ENCODE measurements at regions not wholly inside any gene's neighbourhood (a gene's known extent, or its start where the extent isn't known, plus 50 kb on each side); places are given as distances from the start of the nearest gene placed in this dataset.
"Not testable (repeated sequence)": the region's sequence is repeated elsewhere in the genome, so short reads cannot be mapped to it uniquely, and the experiment has no call there.

- no peak for DNase-seq
Measured at GRCh38 chr4:20122198-20122988, 129.3 kb upstream of the SLIT2 start.

DNA sequence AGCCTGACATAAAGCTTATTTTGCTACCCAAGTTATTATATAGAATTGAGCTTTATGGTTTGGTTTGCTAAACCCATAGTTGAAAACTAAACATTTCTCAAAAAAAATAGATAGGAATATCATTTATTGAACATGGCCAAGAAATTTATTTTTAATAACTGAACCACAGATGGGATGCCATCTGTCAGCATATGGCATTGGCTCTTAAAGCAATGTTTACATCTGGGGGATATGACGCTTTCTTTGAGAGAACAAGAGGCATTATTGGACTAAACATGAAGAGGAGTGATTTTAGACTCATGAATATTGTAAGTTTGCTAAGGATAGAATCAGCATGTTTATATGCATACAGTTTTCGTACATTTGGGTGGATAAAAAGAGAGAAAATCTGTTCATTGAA, 132.6 kb upstream of the SLIT2 start:
- no peak for DNase-seq

- DNase-seq = no peak
Measured at GRCh38 chr4:20109391-20109790, 142.3 kb upstream of the SLIT2 start.

GRCh38 chr4:20106921-20107320, 144.8 kb upstream of the SLIT2 start:
- DNase-seq = no peak

- DNase-seq = no peak
Measured at GRCh38 chr4:20101831-20102230, 149.9 kb upstream of the SLIT2 start.

GRCh38 chr4:20096911-20097310, 154.8 kb upstream of the SLIT2 start:
- DNase-seq = no peak

- DNase-seq = no peak
Measured at GRCh38 chr4:20095805-20096541, 155.7 kb upstream of the SLIT2 start.

DNA sequence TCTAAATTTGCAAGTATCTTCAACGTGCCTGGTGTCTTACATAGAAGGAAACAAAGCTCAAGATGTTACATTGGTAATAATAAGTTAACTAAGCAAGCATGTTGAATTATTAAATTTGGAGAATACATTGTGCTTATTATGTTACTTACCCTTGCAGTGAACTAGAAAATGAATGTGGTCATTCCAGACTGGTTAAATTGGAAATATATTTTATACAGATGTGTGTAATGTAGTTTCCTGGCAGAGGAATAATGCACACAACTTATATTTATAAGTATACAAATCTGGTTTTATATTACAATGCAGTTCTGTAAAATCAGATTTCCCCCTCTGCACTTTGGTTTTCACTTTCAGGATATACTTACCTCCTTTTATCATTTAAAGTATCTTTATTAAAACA, 159.9 kb upstream of the SLIT2 start:
- DNase-seq = no peak

DNA sequence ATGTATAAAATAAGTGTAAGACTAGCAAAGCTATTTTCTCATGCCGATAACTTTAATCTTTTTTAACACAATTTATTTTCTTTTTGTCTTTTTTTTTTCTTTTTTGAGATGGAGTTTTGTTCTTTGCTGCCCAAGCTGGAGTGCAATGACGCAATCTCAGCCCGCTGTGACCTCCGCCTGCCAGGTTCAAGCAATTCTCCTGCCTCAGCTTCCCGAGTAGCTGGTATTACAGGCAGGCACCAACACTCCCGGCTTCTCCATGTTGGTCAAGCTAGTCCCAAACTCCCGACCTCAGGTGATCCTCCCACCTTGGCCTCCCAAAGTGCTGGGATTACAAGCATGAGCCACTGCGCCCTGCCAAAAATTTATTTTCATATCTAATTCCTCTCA, 164.2 kb upstream of the SLIT2 start:
- DNase-seq = no peak

GRCh38 chr4:20086799-20087521, 164.7 kb upstream of the SLIT2 start:
- no peak for DNase-seq

DNA sequence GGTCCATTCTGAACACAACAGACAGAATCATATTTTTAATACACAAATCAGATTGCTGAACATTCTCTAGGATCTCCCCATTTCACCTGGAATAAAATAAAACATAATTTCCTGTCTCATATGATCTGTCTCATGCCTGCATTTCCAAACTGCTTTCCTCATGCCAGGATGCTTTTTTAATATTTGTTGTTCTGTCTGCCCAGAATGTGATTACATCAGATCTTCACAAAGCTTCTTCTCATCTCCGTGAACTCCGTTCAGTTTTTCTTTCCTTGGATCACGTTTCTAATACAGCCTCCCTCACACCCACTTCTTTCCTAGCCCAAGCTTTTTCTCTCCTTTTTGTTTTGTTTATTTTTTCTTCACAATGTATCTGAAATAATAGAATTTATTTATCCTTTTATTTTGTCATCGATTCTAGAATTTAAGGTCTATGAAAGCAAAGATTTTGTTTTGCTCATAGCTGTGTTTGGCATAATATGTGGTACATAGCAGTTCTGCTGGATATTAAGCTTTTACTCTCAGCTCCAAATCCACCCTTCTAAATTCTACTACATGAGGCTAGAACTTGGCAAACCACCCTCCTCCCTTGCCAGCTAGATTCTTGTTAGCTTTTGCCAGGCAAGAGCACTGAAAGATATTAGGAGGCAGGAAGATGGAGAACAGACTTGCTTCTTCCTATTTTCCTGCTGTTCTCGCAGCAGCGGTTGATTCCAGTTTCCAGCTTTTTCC, 165.5 kb upstream of the SLIT2 start:
- no peak for DNase-seq

GRCh38 chr4:20085653-20086052, 166.1 kb upstream of the SLIT2 start:
- no peak for DNase-seq

DNA sequence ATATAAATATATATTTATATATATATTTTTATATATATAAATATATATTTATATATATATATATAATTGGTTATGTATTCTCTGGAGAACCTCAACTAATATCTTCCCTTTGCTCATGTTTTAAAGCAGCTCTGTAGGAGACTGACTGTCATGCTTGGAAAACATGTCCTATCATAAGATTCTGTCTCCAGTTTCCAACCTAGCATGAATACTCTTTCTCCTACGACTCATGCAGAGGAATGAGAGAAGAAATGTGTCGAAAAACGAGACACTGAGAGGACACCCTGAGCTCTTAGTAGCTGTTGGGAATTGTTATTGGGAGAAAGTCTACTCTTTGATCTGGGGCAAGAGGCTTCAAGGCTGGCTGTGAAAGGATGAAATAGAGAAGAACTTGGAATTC, 166.5 kb upstream of the SLIT2 start:
- DNase-seq = no peak

- DNase-seq = no peak
Measured at GRCh38 chr4:20084488-20084887, 167.2 kb upstream of the SLIT2 start.

- no peak for DNase-seq
Measured at GRCh38 chr4:20078644-20079043, 173.1 kb upstream of the SLIT2 start.

DNA sequence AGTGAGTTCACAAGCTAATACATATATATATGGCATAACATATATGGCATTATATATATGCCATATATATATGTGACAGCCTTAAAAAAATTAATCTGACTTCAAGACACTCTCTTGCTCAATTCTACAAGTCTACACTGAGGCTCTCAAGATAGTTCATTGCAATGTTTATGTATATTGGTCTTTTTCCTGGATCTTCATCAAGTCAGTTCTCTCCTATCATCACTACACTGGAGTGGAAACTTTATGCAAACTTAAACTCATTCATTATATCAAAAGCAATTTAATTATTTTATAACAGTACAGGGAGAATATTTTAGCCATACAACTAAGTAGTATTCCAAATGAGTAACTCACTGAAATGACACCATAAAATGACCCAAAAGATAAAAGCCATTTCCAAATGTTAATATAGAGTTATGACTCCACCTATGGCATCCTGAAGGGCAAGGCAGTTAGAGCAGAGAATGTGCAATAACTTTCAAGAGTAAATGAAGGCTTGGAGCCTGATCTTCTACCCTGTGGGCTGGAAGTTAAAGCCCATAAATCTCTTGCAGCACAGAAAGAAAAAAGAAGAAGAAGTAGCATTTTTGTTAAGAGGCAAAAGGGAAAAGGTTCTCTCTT, 176.3 kb upstream of the SLIT2 start:
- no peak for DNase-seq

GRCh38 chr4:20074450-20074849, 177.3 kb upstream of the SLIT2 start:
- no peak for DNase-seq

DNA sequence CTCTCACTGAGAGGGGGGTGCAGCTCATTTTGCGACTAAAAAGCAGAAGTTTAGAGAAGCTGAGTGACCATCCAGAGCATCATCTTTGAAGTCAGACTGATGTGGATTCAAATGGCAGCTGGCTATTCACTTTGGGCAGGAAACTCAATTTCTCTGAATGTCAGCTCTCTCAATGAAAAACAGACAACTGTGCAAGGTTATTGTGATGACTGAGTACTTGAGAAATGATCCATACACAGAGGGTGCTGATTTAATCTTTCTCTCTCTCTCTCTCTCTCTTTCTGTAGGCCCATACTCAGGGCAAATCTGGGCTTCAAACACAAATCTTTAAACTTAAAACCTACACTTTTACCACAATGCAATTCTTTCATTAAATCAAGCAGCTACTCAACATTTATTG, 185.8 kb upstream of the SLIT2 start:
- DNase-seq = no peak

GRCh38 chr4:20062857-20063256, 188.8 kb upstream of the SLIT2 start:
- DNase-seq = not testable (repeated sequence)

DNA sequence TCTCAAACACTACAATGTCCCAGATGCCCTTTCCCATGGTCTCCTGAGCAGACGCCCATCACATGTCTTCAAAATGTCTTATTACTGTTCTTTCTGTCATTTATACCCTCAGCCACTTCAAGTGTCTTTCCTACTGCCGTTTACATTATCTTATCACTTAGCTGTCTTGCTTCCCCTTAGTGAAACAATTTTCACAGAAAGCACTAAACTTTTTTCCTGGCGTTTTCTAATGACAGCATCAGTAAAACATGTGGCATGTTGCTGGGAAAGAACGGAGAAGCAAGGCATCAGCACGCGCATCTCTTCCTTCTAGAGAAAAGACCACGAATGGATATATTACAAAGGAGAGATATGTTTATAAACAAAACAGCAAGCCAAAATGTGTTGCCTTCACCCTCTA, 189.7 kb upstream of the SLIT2 start:
- no peak for DNase-seq

GRCh38 chr4:20050768-20051167, 200.9 kb upstream of the SLIT2 start:
- DNase-seq = no peak

- no peak for DNase-seq
Measured at GRCh38 chr4:20049889-20050288, 201.8 kb upstream of the SLIT2 start.
